Brain microvascular endothelial cell (primary cell): ENCODE measurements at regions not wholly inside any gene's neighbourhood (a gene's known extent, or its start where the extent isn't known, plus 50 kb on each side); places are given as distances from the start of the nearest gene placed in this dataset.
"Not testable (repeated sequence)": the region's sequence is repeated elsewhere in the genome, so short reads cannot be mapped to it uniquely, and the experiment has no call there.

Experiments
- DNase-seq: peaks from one replicate; pipeline ENCODE4 v3.0.0-alpha.2; 2020
- H3K27ac ChIP-seq: fragments of 250-450 bp; sonication (Bioruptor Pico); 2 replicates; pipeline ENCODE4 v1.5.1; 2020; ENCODE audit warnings: mild to moderate bottlenecking, moderate library complexity
- H3K27me3 ChIP-seq: fragments of 250-450 bp; sonication (Bioruptor Pico); replicated peaks from 2 replicates; pipeline ENCODE4 v1.5.1; 2020; ENCODE audit warnings: mild to moderate bottlenecking
- H3K36me3 ChIP-seq: fragments of 250-450 bp; sonication (Bioruptor Pico); replicated peaks from 2 replicates; pipeline ENCODE4 v1.5.1; 2020; ENCODE audit warnings: mild to moderate bottlenecking
- H3K4me3 ChIP-seq: 2 replicates; pipeline ENCODE4 v1.5.1; 2011; ENCODE audit warnings: low read depth, mild to moderate bottlenecking, control low read depth, low read length, moderate library complexity
- in situ Hi-C: cut with HindIII; loops from 2 replicates; pipeline ENCODE4 v1.10.0; 2017; ENCODE audit warnings: low sequenced_read_pairs, low pct_ligation_motif_present
- TF ChIP-seq, protein P1 (sequence below): IDR thresholded peaks from 2 replicates; pipeline ENCODE4 v1.5.1; 2011; ENCODE audit warnings: low read depth, mild to moderate bottlenecking, moderate library complexity, low read length, control low read depth, inconsistent platforms; ENCODE audit errors: missing control alignments

DNA sequence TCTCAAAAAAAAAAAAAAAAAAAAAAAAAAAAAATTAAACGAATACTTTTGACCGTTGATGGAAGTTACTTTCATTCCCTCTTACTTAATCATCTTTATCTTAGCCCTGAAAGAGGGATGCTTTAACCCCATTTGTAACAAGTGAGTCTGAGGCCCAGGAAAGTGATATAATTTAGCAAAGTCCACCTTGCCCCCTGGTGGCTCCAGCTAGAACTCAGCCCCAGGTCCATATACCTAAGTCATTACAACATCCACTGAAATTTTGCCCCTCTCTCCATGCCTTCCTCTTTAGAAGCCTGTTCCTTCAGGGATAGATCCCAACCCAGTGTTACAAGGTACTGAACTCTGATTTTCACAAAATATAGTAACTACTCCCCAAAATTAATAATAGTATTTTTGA, 116.3 kb upstream of the KRTAP5-11 start:
- DNase-seq, in situ Hi-C loops: not testable (repeated sequence)

DNA sequence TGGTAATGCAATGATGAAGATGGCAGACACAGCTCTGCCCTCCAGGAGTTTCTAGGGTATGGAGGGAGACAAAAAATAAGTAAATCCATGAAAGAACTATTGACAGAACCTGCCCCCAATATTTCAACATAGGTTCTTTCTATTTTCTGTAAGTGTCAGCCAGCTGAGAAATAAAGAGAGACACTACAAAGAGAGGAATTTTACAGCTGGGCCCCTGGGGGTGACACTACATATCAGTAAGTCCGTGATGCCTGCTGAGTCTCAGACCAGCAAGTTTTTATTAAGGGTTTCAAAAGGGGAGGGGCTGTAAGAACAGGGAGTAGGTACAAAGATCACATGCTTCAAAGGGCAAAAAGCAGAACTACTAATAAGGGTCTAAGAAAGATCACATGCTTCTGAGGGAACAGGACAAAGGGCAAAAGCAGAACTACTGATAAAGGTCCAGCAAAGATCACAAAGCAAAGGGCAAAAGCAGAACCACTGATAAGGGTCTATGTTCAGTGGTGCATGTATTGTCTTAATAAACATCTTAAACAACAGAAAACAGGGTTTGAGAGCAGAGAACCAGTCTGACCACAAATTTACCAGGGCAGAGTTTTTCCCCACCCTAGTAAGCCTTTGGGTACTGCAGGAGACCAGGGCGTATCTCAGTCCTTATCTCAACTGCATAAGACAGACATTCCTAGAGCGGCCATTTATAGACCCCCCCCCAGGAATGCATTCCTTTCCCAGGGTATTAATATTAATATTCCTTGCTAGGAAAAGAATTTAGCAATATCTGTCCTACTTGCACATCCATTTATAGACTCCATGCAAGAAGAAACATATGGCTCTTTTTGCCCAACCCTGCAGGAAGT, 119.0 kb upstream of the KRTAP5-11 start:
- H3K4me3 ChIP-seq, H3K36me3 ChIP-seq, H3K27me3 ChIP-seq, in situ Hi-C loops, DNase-seq, H3K27ac ChIP-seq: not testable (repeated sequence)

More for the DNA sequence above, 116.3 kb upstream of the KRTAP5-11 start:
- H3K36me3 ChIP-seq, H3K4me3 ChIP-seq, H3K27ac ChIP-seq, H3K27me3 ChIP-seq: not testable (repeated sequence)
- TF ChIP-seq, protein P1, sequence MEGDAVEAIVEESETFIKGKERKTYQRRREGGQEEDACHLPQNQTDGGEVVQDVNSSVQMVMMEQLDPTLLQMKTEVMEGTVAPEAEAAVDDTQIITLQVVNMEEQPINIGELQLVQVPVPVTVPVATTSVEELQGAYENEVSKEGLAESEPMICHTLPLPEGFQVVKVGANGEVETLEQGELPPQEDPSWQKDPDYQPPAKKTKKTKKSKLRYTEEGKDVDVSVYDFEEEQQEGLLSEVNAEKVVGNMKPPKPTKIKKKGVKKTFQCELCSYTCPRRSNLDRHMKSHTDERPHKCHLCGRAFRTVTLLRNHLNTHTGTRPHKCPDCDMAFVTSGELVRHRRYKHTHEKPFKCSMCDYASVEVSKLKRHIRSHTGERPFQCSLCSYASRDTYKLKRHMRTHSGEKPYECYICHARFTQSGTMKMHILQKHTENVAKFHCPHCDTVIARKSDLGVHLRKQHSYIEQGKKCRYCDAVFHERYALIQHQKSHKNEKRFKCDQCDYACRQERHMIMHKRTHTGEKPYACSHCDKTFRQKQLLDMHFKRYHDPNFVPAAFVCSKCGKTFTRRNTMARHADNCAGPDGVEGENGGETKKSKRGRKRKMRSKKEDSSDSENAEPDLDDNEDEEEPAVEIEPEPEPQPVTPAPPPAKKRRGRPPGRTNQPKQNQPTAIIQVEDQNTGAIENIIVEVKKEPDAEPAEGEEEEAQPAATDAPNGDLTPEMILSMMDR = peak; percentile 27

DNA sequence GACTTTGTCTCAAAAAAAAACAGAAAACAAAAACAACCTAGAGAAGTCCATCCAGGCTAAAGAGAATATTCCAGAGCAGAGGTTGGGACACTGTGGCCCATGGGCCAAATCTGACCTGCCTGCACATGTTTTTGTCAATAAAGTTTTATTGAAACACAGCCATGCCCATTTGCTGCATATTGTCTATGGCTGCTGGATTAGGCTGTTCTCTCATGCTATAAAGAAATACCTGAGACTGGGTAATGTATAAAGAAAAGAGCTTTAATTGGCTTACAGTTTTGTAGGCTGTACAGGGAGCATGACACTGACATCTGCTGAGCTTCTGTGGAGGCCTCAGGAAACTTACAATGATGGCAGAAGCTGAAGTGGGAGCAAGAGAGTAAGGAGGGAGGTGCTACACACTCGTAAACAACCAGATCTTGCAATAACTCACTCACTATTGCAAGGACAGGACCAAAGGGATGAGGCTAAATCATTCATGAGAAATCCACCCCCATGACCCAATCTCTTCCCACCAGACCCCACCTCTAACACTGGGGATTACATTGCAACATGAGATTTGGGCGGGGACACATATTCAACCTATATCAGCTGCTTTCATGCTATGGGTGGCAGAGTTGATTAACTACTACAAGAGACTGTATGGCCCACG, 122.5 kb upstream of the KRTAP5-11 start:
- not testable (repeated sequence) for DNase-seq

DNA sequence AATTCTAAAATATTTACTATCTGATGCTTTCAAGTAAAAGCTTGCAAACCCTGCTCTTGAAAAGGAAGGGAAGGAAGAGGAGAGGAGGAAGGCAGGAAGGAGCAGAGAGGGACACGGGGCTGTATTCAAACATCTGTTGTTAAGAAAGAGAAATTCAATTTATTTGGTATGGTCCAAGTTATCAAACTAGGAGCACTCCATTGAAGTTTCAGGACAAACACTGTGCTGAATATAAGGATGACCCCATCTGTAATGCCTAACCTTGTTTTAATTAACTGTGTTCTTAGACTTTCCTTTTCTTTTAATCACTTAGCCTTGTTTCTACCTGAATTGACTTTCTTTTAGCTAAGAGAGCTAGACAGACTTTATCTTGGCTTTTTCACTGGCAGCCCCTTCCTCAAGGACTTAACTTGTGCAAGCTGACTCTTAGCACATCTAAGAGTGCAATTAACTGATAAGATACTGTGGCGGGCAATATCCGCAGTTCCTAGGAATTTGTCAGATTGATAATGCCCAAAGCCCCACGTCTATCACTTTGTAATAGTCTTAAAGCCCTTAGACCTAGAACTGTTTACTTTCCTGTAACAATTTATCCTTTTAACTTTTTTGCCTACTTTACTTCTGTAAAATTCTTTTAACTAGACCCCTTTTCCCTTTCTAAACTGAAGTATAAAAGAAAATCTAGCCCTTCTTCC, 123.2 kb upstream of the KRTAP5-11 start:
- H3K4me3 ChIP-seq, in situ Hi-C loops, DNase-seq, H3K27me3 ChIP-seq, H3K36me3 ChIP-seq, H3K27ac ChIP-seq: not testable (repeated sequence)

More for the DNA sequence above, 122.5 kb upstream of the KRTAP5-11 start:
- H3K4me3 ChIP-seq, in situ Hi-C loops, H3K27ac ChIP-seq, H3K36me3 ChIP-seq, H3K27me3 ChIP-seq: not testable (repeated sequence)

DNA sequence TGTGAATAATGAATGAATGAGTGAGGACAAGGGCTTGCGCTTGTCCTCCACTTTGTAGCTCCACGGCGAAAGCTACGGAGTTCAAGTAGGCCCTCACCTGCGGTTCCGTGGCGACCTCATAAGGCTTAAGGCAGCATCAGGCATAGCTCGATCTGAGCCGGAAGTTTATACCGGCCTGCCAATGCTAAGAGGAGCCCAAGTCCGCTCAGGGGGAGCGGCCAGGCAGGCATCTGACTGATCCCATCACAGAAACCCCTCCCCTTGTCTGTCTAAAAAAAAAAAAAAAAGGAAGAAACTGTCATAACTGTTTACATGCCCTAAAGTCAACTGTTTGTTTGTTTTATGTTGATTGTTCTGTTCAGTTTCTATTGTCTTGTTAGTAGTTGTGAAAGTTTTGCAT, 124.4 kb upstream of the KRTAP5-11 start:
- not testable (repeated sequence) for H3K27ac ChIP-seq, DNase-seq, H3K4me3 ChIP-seq

DNA sequence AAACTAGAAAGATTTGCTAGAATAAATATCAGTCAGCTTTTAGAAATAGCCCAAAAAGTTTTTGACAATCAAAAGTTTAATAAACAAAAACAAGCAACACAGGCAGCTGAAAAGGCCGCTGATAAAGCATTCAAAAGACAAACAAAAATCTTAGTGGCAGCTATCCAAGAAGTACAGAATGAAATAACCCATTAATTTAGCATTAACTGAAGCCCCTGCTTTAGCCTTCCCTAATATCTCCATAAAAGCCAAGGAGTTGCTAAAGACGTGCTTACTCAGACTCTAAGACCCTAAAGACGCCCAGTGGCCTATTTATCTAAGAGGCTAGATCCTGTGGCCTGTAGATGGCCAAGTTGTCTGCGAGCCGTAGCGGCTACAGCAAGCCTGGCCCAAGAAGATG, 123.5 kb upstream of the DEFB108B start:
- H3K27ac ChIP-seq, in situ Hi-C loops, H3K27me3 ChIP-seq: not testable (repeated sequence)

More for the DNA sequence above, 124.4 kb upstream of the KRTAP5-11 start:
- in situ Hi-C loops, H3K27me3 ChIP-seq, H3K36me3 ChIP-seq: not testable (repeated sequence)

DNA sequence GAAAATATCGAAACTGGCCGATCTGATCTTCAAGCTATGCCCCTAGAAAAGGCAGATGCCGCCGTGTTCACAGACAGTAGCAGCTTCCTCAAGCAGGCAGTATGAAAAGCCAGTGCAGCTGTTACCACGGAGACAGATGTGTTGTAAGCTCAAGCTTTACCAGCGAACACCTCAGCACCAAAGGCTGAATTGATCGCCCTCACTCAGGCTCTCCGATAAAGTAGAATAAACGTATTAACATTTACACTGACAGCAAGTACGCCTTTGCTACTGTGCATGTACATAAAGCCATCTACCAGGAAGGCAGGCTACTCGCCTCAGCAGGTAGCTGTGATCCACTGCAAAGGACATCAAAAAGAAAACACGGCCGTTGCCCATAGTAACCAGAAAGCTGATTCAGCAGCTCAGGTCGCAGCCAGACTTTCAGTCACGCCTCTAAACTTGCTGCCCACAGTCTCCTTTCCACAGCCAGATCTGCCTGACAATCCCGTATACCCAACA, 122.8 kb upstream of the DEFB108B start:
- H3K27me3 ChIP-seq, H3K4me3 ChIP-seq, H3K27ac ChIP-seq, in situ Hi-C loops, H3K36me3 ChIP-seq: not testable (repeated sequence)
- peak; percentile 4 for DNase-seq

More for the DNA sequence above, 123.5 kb upstream of the DEFB108B start:
- not testable (repeated sequence) for DNase-seq, H3K36me3 ChIP-seq, H3K4me3 ChIP-seq

DNA sequence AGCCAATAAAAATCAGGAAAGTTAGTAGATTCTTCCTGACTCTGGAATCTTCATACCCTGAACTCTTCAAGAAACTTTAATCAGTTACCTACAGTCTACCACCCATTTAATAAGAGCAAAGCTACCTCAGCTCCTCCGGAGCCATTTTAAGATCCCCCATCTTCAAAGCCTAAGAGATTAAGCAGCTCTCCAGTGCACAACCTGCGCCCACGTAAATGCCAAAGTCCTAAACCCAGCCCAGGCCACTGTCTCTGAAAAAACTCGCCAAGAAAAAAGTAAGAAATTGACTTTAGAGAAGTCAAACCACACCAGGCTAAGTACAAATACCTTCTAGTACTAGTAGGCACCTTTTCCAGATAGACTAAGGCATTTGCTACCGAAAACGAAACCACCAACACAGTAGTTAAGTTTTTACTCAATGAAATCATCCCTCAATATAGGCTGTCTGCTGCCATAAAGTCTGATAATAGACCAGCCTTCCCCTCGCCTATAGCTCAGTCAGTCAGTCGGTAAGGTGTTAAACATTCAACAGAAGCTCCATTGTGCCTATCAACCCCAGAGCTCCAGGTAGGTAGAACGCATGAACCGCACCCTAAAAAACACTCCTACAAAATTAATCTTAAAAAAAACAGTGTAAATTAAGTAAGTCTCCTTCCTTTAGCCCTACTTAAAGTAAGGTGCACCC, 122.2 kb upstream of the DEFB108B start:
- H3K27ac ChIP-seq, H3K36me3 ChIP-seq, H3K27me3 ChIP-seq, H3K4me3 ChIP-seq, in situ Hi-C loops, DNase-seq: not testable (repeated sequence)

DNA sequence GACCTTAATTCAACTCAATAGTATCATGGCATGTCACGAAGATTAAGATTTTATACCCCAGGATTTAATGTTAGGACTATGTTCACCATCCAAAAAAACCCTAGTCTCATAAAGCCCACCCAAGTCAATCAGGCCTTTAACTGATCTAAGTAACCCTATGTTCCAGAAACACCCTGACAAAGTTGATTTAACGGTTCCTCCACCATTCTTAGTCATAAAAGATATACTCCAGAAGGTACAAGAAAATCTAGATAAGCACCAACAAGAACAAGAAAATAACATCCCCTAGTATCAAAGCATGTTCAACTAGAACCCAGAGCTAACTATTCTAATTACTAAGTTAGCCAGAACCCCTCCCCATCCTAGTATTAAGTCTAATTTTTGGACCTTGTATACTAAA, 120.7 kb upstream of the DEFB108B start:
- in situ Hi-C loops, H3K27ac ChIP-seq, H3K4me3 ChIP-seq, H3K36me3 ChIP-seq, H3K27me3 ChIP-seq, DNase-seq: not testable (repeated sequence)

DNA sequence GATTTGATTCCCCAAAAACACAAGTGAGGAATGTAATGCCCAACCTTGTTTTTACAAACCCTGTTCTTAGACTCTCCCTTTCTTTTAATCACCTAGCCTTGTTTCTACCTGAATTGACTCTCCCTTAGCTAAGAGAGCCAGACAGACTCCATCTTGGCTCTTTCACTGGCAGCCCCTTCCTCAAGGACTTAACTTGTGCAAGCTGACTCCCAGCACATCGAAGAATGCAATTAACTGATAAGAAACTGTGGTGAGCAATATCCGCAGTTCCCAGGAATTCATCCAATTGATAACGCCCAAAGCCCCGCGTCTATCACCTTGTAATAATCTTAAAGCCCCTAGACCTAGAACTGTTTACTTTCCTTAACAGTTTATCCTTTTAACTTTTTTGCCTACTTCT, 120.2 kb upstream of the DEFB108B start:
- in situ Hi-C loops, H3K36me3 ChIP-seq, H3K4me3 ChIP-seq, H3K27me3 ChIP-seq, H3K27ac ChIP-seq, DNase-seq: not testable (repeated sequence)

DNA sequence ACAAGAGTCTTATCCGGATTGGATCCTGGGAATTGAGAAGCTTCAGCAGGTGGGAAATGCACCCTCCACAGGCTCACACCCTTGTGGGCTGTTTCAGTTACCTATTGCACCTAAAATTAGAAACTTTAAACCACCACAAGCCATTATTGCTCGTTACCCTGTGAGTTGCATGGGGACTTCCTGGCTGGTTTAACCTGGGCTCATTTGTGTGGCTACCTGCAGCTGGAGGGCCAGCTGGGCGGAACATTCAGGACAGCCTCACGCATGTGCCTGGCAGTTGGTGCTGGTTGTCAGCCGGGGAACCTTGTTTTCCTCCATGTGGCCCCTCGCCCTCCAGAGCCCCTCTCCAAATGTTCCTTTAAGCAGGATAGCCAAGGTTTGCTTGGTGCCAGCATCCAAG, 118.5 kb upstream of the DEFB108B start:
- H3K4me3 ChIP-seq, H3K27ac ChIP-seq, H3K27me3 ChIP-seq, in situ Hi-C loops, DNase-seq, H3K36me3 ChIP-seq: not testable (repeated sequence)

DNA sequence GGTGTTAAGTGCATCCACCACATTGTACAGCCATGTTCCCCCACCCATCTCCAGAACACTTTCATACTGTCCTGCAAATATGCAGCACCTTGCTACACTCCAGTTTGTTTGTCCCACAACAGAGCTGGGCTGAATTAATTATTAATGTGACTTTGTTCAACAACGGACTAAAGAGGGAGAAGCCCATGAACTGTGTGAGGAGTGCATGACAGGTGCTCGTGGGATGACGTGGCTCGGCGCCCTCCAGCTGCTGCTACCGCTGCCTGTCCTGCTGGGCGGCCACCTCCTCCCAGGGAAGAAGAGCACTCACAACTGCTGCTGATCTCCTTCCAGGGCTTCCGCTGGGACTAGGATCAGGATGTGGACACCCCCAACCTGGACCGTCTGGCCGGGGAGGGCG, 111.2 kb upstream of the DEFB108B start:
- H3K27ac ChIP-seq, H3K4me3 ChIP-seq, in situ Hi-C loops, H3K27me3 ChIP-seq, H3K36me3 ChIP-seq, DNase-seq: not testable (repeated sequence)

DNA sequence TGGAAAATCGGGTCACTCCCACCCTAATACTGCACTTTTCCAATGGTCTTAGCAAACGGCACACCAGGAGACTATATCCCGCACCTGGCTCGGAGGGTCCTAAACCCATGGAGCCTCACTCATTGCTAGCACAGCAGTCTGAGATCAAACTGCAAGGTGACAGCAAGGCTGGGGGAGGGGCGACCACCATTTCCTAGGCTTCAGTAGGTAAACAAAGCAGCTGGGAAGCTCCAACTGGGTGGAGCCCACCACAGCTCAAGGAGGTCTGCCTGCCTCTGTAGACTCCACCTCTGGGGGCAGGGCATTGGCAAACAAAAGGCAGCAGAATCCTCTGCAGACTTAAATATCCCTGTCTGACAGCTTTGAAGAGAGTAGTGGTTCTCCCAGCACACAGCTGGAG, 109.0 kb upstream of the DEFB108B start:
- in situ Hi-C loops, H3K27ac ChIP-seq, DNase-seq, H3K36me3 ChIP-seq, H3K4me3 ChIP-seq, H3K27me3 ChIP-seq: not testable (repeated sequence)
